ENCODE measurements at regions not wholly inside any gene's neighbourhood (a gene's known extent, or its start where the extent isn't known, plus 50 kb on each side); places are given as distances from the start of the nearest gene placed in this dataset.
A peak's percentile ranks its signal among the peaks of the same experiment; 100 is the strongest.

DNA sequence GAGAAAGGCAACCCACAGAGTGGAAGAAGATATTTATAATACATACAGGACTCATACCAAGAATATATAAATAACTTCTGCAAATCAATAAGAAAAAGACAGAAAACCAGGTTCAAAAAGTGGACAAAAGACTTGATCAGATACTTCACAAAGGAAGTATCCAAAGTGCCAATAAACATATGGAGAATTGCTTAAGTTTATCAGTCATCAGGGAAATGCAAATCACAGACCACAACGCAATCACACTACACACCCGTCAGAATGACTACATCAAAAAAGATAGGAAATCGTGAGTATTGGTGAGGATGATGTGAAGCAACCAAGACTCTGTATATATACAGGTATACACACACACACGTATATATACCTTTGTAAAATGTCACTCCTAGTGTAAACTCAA lies 180.6 kb downstream of the FAM43A start:
- no peak for DNase-seq (ENCODE audit: low read depth)
- TF ChIP-seq, protein P1, sequence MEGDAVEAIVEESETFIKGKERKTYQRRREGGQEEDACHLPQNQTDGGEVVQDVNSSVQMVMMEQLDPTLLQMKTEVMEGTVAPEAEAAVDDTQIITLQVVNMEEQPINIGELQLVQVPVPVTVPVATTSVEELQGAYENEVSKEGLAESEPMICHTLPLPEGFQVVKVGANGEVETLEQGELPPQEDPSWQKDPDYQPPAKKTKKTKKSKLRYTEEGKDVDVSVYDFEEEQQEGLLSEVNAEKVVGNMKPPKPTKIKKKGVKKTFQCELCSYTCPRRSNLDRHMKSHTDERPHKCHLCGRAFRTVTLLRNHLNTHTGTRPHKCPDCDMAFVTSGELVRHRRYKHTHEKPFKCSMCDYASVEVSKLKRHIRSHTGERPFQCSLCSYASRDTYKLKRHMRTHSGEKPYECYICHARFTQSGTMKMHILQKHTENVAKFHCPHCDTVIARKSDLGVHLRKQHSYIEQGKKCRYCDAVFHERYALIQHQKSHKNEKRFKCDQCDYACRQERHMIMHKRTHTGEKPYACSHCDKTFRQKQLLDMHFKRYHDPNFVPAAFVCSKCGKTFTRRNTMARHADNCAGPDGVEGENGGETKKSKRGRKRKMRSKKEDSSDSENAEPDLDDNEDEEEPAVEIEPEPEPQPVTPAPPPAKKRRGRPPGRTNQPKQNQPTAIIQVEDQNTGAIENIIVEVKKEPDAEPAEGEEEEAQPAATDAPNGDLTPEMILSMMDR (IDR thresholded peaks at IDR 0.05; ENCODE audit: insufficient read depth, low read length) = no peak
- no peak overlapping the region for H3K4me3 ChIP-seq (ENCODE audit: low read depth, low read length)

DNA sequence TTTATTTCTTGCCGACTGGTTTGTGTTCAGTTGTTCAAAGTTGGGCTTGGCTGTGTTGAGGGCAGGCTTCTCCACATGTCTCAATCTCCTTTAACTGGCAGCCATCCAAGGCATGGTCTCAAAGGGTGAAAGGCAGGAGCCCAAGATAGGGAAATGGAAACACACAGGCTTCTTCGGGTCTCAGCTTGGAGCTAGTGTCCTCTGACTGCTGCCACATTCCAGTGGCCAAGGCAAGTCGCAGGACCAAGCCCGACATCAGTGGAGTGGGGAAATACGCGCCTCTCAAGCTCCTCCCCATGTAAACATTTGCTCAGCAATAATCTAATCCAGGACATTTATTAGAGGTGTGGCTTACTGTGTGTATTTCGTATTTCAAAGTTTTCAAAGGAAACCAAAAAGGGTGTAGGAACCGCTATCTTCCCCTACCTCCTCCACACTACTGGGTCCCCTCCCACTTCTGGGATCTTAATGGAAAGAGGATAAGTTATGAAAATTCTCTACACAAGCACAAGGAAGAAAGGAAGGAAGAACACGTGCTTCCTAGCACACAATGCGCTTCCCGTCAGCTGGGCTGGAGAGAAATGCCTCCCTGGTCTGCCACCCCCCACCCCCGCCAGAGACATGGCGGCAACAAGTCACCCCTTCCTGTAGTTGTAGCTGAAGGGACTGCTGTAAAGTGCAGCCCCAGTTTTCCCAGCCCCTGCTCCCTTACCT lies 181.7 kb downstream of the FAM43A start:
- no peak overlapping the region for H3K4me3 ChIP-seq (ENCODE audit: low read depth, low read length)
- DNase-seq (ENCODE audit: low read depth) = no peak
- TF ChIP-seq, protein P1 (IDR thresholded peaks at IDR 0.05; ENCODE audit: insufficient read depth, low read length) = no peak

- H3K4me3 ChIP-seq (ENCODE audit: low read depth, low read length) = no peak overlapping the region
- TF ChIP-seq, protein P1 (IDR thresholded peaks at IDR 0.05; ENCODE audit: insufficient read depth, low read length) = no peak
- no peak for DNase-seq (ENCODE audit: low read depth)
These were observed 183.1 kb downstream of the FAM43A start for GRCh38 chr3:194868831-194869230.

GRCh38 chr3:194869482-194870169 lies 183.9 kb downstream of the FAM43A start:
- TF ChIP-seq, protein P1 (IDR thresholded peaks at IDR 0.05; ENCODE audit: insufficient read depth, low read length) = peak; percentile 33
- peak; percentile 85 for DNase-seq (ENCODE audit: low read depth)
- H3K4me3 ChIP-seq (ENCODE audit: low read depth, low read length) = no peak overlapping the region

- TF ChIP-seq, protein P1 (IDR thresholded peaks at IDR 0.05; ENCODE audit: insufficient read depth, low read length) = no peak
- peak; percentile 80 for DNase-seq (ENCODE audit: low read depth)
- H3K4me3 ChIP-seq (ENCODE audit: low read depth, low read length) = no peak overlapping the region
These were observed 184.9 kb downstream of the FAM43A start for GRCh38 chr3:194870394-194871110.

DNA sequence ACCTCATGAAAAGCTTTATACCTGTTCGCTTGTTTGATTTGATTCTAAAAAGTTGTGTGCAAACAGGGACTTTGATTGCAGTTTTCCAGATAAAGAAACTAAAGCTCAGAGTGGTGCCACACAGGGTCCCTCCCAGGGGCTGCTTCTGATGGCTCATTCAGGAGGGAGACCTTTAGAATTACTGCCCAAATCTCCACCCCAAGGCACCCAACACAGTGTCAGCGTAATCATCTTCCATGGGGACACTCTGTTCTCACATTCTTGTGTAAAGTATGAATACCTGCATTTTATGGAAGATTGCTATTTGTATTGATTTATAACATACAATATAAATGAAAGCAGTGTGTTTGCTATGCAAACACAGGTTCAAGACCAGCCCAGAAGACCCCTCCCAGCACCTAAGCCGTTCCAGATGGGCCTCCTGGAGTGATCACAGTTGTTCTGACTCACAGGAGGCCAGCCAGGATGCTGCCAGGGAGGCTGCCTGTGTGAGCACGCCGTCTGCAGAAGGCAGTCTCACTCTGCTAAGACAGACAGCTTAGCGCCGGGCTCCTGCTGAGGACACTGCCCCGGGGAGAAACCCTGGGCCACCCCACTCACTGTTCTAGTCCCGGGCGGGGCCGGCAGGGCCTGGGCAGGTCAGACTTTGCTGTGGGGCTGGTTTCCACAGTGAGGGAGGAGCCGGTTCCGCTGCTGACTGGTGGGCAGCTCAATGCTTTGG lies 185.6 kb downstream of the FAM43A start:
- H3K4me3 ChIP-seq (ENCODE audit: low read depth, low read length) = no peak overlapping the region
- peak; percentile 90 for DNase-seq (ENCODE audit: low read depth)
- TF ChIP-seq, protein P1 (IDR thresholded peaks at IDR 0.05; ENCODE audit: insufficient read depth, low read length) = no peak
